T1000 (cell line): ENCODE measurements at regions not wholly inside any gene's neighbourhood (a gene's known extent, or its start where the extent isn't known, plus 50 kb on each side); places are given as distances from the start of the nearest gene placed in this dataset.
"Not testable (repeated sequence)": the region's sequence is repeated elsewhere in the genome, so short reads cannot be mapped to it uniquely, and the experiment has no call there.

ENCODE experiments used
- DNase-seq: peaks from one replicate; lab custom pipeline; 2025; ENCODE audit warnings: mixed read lengths; lab: John Stamatoyannopoulos, UW

DNA sequence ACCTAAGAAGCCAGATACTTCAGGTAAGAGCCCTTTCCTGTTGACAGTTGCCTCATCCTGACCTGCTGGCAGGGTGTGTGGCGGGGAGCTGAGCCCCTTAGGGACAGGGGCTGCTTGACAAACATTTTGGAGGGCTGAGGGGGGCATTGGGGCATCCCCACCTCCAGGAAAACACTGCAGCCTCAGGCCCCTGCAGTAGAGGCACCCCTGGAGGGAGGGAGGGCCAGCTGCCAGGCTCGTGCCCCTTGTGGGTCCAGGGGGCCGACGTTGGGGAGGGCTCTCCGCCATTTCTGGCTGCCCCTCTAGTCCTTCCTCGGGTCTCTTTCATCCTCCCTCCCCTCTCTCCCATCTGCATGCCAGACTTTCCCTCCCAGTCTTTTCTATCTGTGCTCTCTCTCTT is 177.3 kb downstream of the RPS24 start:
- DNase-seq, result no peak

- DNase-seq, result peak; percentile 21
Observed at GRCh38 chr10:78211561-78212051, 177.9 kb downstream of the RPS24 start.

DNA sequence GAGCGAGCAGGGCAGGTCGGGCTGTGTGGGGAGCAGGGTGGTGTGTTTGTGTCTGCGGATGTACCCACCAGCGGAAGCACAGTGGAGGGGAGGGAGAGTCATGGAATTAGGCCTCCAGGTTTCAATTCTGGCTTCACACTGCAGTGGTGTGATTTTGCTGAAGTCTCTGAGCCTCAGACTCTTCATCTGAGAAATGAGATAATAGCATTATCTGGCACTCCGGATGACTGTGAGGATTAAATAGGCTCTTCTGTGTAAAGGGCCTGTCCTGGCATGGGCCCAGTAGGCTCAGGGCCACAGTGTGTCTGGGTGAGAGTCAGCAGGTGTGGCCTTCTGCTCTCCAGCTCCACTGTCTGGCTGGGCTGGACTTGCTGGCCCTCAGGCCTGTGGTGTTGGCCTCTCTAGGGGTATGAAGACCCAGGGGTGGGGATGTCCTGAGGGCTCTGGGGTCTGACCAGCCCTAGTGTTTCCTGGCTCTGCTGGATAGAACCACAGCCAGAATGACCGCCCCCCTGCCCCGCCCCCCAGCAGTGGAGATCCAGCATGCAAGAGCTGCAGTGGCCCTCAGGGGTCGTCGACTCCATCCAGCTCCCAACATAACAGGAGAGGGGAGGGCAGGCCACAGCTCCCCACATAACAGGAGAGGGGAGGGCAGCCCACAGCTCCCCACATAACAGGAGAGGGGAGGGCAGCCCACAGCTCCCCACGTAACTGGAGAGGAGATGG is 178.6 kb downstream of the RPS24 start:
- DNase-seq, result no peak

GRCh38 chr10:78212786-78213175 is 179.1 kb downstream of the RPS24 start:
- no peak for DNase-seq

DNA sequence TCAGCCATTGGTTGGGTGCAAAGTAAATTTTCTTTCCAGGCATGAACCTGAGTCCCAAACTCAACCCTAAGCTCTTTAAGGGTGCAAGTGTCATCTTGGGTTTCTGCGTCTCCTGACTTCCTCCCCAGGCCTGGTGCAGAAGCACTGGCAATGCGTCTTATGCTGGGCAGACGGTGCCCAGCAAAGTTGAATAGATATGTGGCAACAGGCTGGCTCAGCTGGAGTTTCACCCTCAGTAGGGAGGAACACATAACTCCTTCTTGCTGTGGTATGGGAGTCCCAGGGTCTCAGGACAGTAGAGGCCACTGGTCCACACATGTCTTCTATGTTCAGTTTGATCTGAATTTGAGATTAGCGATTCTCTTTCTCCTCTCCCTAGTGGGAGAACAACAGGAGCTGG is 181.3 kb downstream of the RPS24 start:
- no peak for DNase-seq

DNA sequence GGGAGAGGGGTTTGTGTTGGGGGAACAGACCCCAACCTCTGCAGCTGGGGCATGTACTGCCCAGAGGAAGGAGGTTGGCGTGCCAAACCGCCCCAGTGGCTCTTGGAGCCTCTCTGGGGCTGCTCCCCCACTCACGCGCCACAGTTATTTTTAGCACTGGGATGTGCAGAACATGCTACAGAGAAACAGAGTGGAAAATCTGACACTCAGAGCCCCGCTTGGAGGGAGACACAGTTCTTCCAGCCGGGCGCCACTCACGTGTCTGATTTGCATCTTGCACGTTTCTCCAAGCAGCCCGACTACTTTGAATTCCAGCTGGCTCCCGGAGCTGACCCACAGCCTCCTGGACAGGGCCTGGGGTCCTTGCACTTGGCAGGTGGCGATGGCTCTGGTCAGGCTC is 182.0 kb downstream of the RPS24 start:
- DNase-seq, result no peak

DNA sequence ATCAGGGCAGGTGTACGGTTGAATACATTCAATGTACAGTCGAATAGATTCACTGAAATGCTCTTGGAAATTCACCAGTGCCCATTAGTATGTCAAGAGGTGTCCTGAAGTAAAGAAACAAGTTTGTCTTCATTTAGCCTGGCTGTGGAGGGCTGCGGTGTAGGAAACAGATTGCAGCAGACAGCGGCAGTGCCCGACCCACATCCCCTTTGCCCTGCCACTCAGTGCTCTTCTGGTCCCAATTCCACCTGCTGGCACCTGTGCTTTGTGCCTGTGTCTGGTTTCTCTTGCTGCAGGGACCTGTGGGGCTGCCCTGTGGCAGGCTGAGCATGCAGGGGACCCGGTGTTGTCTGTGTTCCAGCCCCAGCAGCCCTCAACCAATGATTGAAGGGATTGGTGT is 183.7 kb downstream of the RPS24 start:
- no peak for DNase-seq

GRCh38 chr10:78218798-78219490 is 185.3 kb downstream of the RPS24 start:
- DNase-seq, result no peak

DNA sequence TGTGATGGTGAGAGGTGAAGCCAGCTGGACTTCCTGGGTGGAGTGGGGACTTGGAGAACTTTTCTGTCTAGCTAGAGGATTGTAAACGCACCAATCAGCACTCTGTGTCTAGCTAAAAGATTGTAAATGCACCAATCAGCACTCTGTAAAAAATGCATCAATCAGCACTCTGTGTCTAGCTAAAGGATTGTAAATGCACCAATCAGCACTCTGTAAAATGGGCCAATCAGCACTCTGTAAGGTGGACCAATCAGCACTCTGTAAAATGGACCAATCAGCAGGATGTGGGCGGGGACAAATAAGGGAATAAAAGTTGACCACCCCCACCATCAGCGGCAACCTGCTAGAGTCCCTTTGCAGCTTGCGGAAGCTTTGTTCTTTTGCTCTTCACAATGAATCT is 185.9 kb downstream of the RPS24 start:
- DNase-seq, result not testable (repeated sequence)

- DNase-seq, result no peak
Observed at GRCh38 chr10:78220781-78221180, 187.1 kb downstream of the RPS24 start.

GRCh38 chr10:78222096-78222790 is 188.6 kb downstream of the RPS24 start:
- DNase-seq, result no peak

DNA sequence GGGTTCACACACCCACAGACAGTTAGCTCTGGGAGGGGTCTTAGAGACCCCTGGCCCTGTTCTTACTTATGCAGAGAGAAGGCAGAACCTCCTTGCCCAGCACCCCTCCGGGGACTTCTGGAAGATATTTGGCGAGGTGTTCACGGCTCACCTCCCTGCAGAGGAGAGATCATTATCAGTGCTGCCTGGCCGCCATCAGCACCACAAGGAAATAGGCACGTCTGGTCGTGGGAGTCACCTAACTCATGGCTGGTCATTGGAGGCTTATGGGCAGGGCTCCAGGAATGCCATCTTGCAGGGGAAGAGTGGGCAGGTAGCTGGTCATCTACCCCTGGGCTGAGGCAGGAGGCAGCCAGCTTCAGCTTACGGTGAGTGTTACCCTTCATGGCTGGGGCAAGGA is 189.4 kb downstream of the RPS24 start:
- DNase-seq, result no peak

DNA sequence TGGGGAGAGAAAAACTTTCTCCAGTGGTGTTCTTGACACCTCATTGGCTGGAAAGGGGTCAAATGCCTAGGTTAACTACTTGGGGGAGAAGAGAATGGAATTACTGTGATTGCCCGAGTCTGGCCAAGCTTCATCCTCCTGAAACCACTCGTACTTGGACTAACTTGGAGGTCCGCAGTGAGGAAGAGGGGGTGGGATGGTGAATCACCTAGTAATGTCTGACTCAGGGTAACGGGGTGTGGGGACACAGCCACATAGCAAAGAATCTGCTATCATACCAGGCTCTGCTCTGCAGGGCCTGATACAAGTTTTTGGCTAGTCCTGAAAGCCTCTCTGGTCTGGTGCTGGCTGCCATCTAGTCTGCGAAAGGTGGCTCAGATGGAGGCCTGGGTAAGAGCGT is 190.9 kb downstream of the RPS24 start:
- DNase-seq, result no peak

DNA sequence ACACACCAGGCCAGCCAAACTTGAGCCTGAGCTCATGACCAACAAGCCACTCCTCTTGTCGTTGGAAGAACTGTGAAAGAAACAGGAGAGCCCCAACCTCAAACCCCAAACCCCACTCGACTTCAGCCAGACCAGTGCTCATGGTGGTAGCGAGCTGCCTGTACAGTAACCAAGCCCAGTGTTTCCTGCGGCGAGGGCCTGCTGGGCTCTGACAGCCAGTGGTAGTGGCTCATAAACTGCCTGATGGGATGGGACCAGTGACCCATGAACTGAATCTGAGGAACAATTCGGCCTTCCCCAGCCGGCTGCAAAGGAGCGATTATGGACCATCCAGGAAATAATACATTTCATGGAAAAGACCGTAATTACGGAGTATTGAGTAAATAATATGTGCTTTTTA is 191.9 kb downstream of the RPS24 start:
- DNase-seq, result no peak

DNA sequence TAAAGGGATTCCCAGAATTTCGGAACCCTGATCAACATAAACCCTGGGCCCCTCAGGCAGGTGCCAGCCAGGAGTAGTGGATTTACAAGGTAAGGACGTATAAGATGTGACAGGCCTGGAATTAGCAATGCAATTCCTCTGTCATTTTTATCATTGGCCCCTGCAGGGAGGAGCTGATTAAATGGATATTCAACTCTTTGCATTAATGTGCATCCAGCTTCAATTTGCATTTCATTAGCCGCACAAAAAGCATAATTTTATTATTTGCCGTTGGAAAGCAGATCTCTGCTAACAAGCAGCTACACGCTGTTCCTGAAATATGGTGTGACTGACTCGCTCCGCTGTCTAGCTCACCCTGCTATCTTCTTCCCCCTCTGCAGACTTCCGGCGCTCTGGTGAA is 195.8 kb downstream of the RPS24 start:
- no peak for DNase-seq

DNA sequence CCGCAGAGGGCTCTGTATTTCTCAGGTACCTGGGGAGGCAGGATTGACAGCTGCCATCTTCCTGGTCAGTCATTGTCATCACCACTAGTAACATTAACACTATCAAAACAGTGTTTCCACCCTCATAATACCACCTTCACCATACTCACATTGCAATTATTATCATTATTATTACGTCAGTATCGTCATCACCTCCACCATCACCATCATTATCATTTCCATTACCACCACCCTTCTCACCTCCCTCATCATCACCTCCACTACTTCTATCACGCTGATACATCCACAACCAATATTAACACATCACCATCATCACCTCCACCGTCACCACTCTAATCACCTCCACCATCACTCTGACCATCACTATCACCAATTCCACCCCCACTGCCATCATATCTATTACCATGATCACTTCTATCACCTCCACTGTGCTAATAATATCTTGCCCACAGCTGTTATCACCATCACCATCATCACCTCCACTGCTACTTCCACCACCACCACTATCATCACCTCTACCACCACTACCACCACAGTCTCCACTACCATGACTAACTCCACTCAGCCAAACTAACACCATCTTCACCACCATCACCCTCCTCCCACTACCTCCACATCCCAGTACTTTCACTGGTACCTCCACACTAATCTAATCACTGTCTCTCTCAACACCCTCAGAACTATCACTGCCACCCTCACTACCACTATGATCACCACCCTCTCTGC is 196.4 kb downstream of the RPS24 start:
- DNase-seq, result no peak

- DNase-seq, result no peak
Observed at GRCh38 chr10:78231327-78231726, 197.7 kb downstream of the RPS24 start.

GRCh38 chr10:78231939-78232338 is 198.3 kb downstream of the RPS24 start:
- no peak for DNase-seq

- DNase-seq, result no peak
Observed at GRCh38 chr10:78236416-78237015, 202.9 kb downstream of the RPS24 start.

DNA sequence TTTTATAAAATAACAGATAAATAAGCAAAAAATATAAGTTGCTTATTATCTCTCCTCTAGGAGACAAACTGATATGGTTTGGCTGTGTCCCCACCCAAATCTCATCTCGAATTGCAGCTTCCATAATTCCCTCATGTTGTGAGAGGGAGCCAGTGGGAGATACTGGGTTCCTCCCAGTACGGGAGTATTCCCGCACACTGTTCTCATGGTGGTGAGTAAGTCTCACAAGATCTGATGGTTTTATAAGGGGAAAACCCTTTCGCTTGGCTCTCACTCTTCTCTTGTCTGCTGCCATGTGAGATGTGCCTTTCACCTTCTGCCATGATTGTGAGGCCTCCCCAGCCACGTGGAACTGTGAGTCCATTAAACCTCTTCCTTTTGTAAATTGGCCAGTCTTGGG is 204.3 kb downstream of the RPS24 start:
- DNase-seq, result not testable (repeated sequence)

DNA sequence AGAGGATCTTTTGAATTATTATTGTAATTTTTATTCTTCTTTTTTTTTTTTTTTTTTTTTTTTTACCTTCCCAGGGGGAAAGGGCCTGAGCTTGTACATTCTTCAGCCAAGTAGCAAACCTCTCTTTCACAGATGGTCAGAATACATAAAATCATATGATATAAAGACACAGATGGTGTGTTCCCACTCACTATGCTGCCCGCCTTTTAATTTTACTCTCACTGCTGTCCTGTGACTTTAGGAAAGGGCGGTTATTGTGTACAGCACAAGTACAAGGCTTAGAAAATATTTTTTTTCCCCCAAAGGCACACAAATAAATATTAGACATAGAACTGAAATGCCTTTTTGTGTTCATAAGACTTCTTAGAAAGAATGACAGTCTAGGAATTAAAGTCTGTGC is 213.6 kb downstream of the RPS24 start:
- DNase-seq, result no peak

DNA sequence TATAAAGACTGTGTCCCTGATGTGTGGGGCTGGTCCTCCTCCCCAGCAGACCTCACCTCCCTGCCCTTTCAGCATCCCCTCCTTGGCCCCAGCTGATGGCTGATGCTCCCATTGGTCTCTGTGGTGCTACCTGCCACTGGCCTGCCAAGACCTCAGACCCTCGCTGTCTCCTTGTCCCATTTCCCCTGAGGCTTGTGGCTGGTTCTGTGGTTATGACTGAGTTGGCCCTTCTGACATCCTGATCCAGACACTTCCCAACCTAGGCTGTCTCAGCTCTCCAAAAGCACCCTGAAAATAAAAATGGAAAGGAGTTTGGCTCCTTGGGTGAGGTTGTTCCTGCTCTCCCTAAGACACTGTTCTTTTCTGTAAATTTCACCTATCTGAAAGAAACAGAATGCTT is 214.2 kb downstream of the RPS24 start:
- DNase-seq, result no peak
